GM12878 (cell line): ENCODE measurements at regions not wholly inside any gene's neighbourhood (a gene's known extent, or its start where the extent isn't known, plus 50 kb on each side); places are given as distances from the start of the nearest gene placed in this dataset.

Experiments
- ATAC-seq: fragments of 200-7000 bp; cut with Tn5 transposase; 3 replicates; pipeline ENCODE4 v1.9.1; 2020; ENCODE audit warnings: mild to moderate bottlenecking, moderate library complexity
- BruUV-seq: library from RNA; stranded (reverse); fragments of 400-500 nt; replicated peaks from 2 replicates; lab custom pipeline; 2021; lab: Mats Ljungman, UMichigan
- CTCF ChIA-PET: fragments of 300-600 bp; sonication (Branson Sonifier 250); formaldehyde crosslinking; extraction: SDS; loops from one replicate; lab custom pipeline; 2021; ENCODE audit warnings: inconsistent platforms; lab: Yijun Ruan, JAX
- POLR2A ChIA-PET: fragments of 350-600 bp; formaldehyde crosslinking; extraction: SDS; loops from one replicate; lab custom pipeline; 2021; ENCODE audit warnings: inconsistent platforms; lab: Charles Lee
- RAD21 ChIA-PET: fragments of 300-600 bp; sonication (Branson Sonifier 250); formaldehyde crosslinking; loops from one replicate; lab custom pipeline; 2023; ENCODE audit warnings: antibody characterized with exemption; ENCODE audit not compliant: unreplicated experiment; lab: Charles Lee
- SMC1A ChIA-PET: fragments of 300-600 bp; sonication (Branson Sonifier 250); formaldehyde crosslinking; loops from one replicate; lab custom pipeline; 2023; ENCODE audit not compliant: unreplicated experiment, uncharacterized antibody; lab: Charles Lee
- DNase-seq: peaks from one replicate; pipeline ENCODE4 v3.0.0-alpha.2; 2011; ENCODE audit warnings: low read depth, low spot score
- FAIRE-seq: peaks from 3 replicates; lab custom pipeline; 2011; peaks lifted over from hg19 to GRCh38; lab: Jason Lieb, UNC
- H2AFZ ChIP-seq: 2 replicates; pipeline ENCODE4 v1.6.0; 2011; ENCODE audit warnings: low read depth, low read length, control low read depth; ENCODE audit not compliant: control insufficient read depth
- H3K27ac ChIP-seq: 2 replicates; pipeline ENCODE4 v1.5.1; 2011; ENCODE audit warnings: control low read depth; ENCODE audit not compliant: control insufficient read depth, insufficient read depth
- H3K27me3 ChIP-seq, 2 experiments: replicated peaks in 1 of 2; 2 replicates each; pipeline versions ENCODE4 v1.6.0 to v1.6.1; 2011; ENCODE audit warnings: low read length in 1 of 2; ENCODE audit not compliant: control insufficient read depth in 2 of 2, insufficient read depth in 2 of 2
- H3K36me3 ChIP-seq, 2 experiments: 2 replicates each; pipeline ENCODE4 v1.5.1; 2011; ENCODE audit warnings: low read length in 1 of 2; ENCODE audit not compliant: control insufficient read depth in 2 of 2, insufficient read depth in 2 of 2
- H3K4me1 ChIP-seq: 2 replicates; pipeline ENCODE4 v1.6.1; 2011; ENCODE audit warnings: mild to moderate bottlenecking, low read length, moderate library complexity, mixed read lengths; ENCODE audit not compliant: control insufficient read depth, insufficient read depth
- H3K4me2 ChIP-seq: 2 replicates; pipeline ENCODE4 v1.6.0; 2011; ENCODE audit warnings: control low read depth; ENCODE audit not compliant: control insufficient read depth, insufficient read depth
- H3K4me3 ChIP-seq: fragments of 200-600 bp; sonication (generic); 2 replicates; pipeline ENCODE4 v1.5.1; 2016
- H3K79me2 ChIP-seq: 2 replicates; pipeline ENCODE4 v1.6.0; 2011; ENCODE audit warnings: low read length; ENCODE audit not compliant: control insufficient read depth, insufficient read depth
- H3K9ac ChIP-seq: 2 replicates; pipeline ENCODE4 v1.8.0; 2011; ENCODE audit warnings: low read length, control low read depth, mixed read lengths; ENCODE audit not compliant: control insufficient read depth, insufficient read depth
- H3K9me3 ChIP-seq: replicated peaks from 3 replicates; pipeline ENCODE4 v1.5.1; 2011; ENCODE audit warnings: mild to moderate bottlenecking, low read length; ENCODE audit not compliant: control insufficient read depth, insufficient read depth
- H4K20me1 ChIP-seq: 2 replicates; pipeline ENCODE4 v1.6.0; 2011; ENCODE audit not compliant: control insufficient read depth, insufficient read depth
- CEBPB ChIP-seq, 2 experiments: fragments of 150-350 bp in 1 of 2; IDR thresholded peaks; 2 replicates each; pipeline ENCODE4 v1.6.1; 2012 to 2014; ENCODE audit warnings: low read depth in 2 of 2, low read length in 2 of 2, borderline replicate concordance in 1 of 2, inconsistent platforms in 1 of 2
- CEBPZ ChIP-seq: fragments of 150-350 bp; IDR thresholded peaks from 2 replicates; pipeline ENCODE4 v1.6.1; 2016; ENCODE audit warnings: low read depth, low read length
- NFYB ChIP-seq: IDR thresholded peaks from 2 replicates; pipeline ENCODE4 v1.6.1; 2011; ENCODE audit warnings: low read depth, mild to moderate bottlenecking, low read length, improper control_type of control experiment, moderate library complexity; ENCODE audit not compliant: insufficient read depth
- POU2F2 ChIP-seq: IDR thresholded peaks from 3 replicates; pipeline ENCODE4 v1.6.1; 2011; ENCODE audit warnings: low read depth, mild to moderate bottlenecking, low read length, borderline replicate concordance
- RAD21 ChIP-seq: IDR thresholded peaks from 2 replicates; pipeline ENCODE4 v1.6.1; 2011; ENCODE audit warnings: mild to moderate bottlenecking, low read depth, low read length, moderate library complexity; ENCODE audit not compliant: insufficient read depth
- ZBED1 ChIP-seq: IDR thresholded peaks from 2 replicates; pipeline ENCODE4 v1.6.1; 2016; ENCODE audit warnings: borderline replicate concordance
- WGBS: methylation state at CpG from one replicate; pipeline ENCODE4 v1.1.6; 2016; ENCODE audit warnings: low lambda C conversion rate; ENCODE audit not compliant: insufficient replicate concordance, insufficient coverage; ENCODE audit errors: missing lambda C conversion rate; 5-methylcytosine and 5-hydroxymethylcytosine counted together
- in situ Hi-C: fragments of 300-500 bp; cut with MboI; formaldehyde crosslinking; loops from 9 replicates; pipeline ENCODE4 v1.14.3; 2018; ENCODE audit warnings: mixed read lengths
- intact Hi-C: fragments of 100-400 bp; cut with micrococcal nuclease; formaldehyde crosslinking; loops from one replicate; pipeline ENCODE4 v1.14.2; 2022; ENCODE audit not compliant: unreplicated experiment

GRCh38 chr2:172323256-172323655 is 104.1 kb upstream of the ITGA6 start:
- 13% methylated on average over 6 of the region's 6 CpGs for WGBS
- no peaks in the 10 kb centered on the region for H3K9me3 ChIP-seq
- no peak overlapping the region for H3K4me2 ChIP-seq
- TF ChIP-seq NFYB (no peak), ZBED1 (no peak), RAD21 (no peak), POU2F2 (no peak), CEBPZ (no peak), CEBPB (IDR thresholded peaks at IDR 0.05; ENCODE audit: borderline replicate concordance in 1 of 2, low read depth in 2 of 2, low read length in 2 of 2) (no peak)
- no peak overlapping the region for H3K4me3 ChIP-seq
- ChIA-PET CTCF (no interaction called here), SMC1A (interaction anchor here (0.7 kb wide), 1 partner anchor 180 kb away, joined by 3 read pairs; no protein-coding TSS in a partner anchor), POLR2A (interaction anchor here (0.6 kb wide), 1 partner anchor 101 kb away, joined by 4 read pairs; no protein-coding TSS in a partner anchor), RAD21 (no interaction called here)
- H2AFZ ChIP-seq: no peak overlapping the region
- DNase-seq (no peak), ATAC-seq (no peak), FAIRE-seq (no peak)
- no peaks in the 10 kb centered on the region for H3K79me2 ChIP-seq
- H3K4me1 ChIP-seq: no peaks in the 10 kb centered on the region
- H3K27ac ChIP-seq: no peak overlapping the region
- in situ Hi-C loops (no loop called here), intact Hi-C loops (no loop called here)
- H3K9ac ChIP-seq: no peak overlapping the region
- H4K20me1 ChIP-seq: no peaks in the 10 kb centered on the region
- H3K27me3 ChIP-seq: no peaks in the 10 kb centered on the region
- no peaks in the 10 kb centered on the region for H3K36me3 ChIP-seq
- no TSS peak for BruUV-seq
